Activated effector memory CD4-positive, alpha-beta T cell treated with Interleukin-2 at 50 U/mL for 16 hours (primary cell): ENCODE measurements at regions not wholly inside any gene's neighbourhood (a gene's known extent, or its start where the extent isn't known, plus 50 kb on each side); places are given as distances from the start of the nearest gene placed in this dataset.

Experiments used
- DNase-seq: peaks from one replicate; pipeline ENCODE4 v3.0.0-alpha.2; 2020

DNA sequence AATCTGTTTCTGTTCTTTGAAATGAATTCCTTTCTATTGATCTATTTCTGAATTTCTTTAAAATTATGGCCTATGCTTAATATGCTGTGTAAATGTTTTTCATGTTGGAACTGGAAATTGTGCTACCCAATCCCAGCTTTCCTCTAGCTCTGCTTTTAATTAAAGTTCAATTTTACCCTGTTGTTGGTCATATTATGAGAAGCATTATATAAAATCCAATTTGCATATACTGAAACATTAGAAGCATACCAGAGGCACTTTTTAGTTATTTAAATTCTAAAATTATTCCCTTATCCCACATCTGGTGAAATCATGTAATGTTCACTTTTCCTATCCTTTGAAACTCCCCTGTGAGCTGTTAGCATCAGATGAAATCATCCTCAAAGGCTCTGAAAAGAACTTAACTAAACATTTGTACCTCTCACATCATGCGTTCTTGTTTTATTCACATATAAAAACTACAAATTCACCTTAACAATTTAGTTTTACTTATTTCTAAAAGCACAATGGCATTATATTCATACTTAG is 160.6 kb upstream of the COL21A1 start:
- DNase-seq, result no peak

DNA sequence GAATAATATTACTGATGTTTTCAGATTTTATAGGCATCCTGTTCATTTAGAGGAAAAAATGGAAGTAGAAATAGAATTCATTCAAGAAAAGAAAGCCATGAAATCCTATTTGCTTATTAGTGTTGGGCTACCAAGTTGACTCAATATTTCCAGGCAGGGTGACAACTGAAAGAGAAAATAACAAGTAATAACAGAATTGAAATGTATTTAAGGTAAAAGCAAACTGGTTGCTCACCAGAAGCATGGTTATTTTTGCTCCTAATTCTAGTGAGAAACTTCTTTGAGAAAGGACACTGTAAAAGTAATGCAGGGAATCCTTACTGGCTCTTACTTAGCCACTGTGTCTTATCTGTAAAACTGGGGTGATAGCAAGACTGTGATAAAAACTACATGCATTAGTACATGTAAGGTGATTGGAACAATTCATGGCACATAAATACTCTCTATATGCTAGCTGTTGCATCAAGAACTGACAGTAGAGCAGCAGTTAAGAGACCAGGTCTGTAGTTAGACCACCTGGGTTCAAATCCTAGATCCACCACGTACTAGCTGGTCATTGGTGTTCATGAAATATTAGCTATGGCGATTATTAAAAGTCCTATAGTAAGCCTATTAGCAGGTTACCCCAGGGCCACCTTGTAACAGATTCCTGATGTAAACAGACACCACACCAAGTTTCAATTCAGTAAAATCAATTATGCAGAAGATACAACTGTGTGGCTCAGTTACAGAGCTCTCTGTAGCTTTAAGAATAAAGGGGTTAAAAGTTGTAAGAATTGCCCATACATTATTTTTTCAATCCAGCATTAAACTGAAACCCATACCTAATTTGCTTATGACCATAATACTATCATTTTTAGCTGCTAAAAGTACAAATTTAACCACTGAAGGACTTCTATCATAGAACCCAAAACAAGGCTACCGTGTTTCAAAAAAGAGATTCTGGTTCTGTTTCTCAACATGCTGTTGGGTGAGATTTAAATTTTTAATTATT is 159.2 kb upstream of the COL21A1 start:
- DNase-seq, result no peak

GRCh38 chr6:56404599-56404998 is 157.2 kb upstream of the COL21A1 start:
- DNase-seq, result no peak

- DNase-seq, result no peak
Measured at GRCh38 chr6:56403745-56404144, 156.4 kb upstream of the COL21A1 start.

- no peak for DNase-seq
Measured at GRCh38 chr6:56401477-56402070, 154.2 kb upstream of the COL21A1 start.

DNA sequence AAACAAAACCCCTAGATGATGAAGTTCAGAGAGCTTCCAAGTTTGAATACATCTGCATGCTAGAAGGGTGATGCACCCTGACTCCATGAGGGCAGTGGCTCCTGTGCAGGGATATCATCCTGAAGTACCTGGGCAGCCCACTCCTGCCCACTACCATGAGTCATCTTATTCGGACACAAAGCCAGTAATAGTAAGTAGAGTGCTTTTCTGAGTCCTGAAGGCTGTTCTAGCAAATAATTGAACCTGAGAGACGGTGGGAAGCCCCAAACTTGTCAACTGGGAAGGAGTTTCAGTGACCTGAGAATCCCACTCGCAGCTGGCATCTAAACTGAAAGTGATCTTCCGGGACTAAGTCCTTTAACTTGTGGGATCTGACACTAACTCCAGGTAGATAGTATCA is 152.9 kb upstream of the COL21A1 start:
- no peak for DNase-seq

DNA sequence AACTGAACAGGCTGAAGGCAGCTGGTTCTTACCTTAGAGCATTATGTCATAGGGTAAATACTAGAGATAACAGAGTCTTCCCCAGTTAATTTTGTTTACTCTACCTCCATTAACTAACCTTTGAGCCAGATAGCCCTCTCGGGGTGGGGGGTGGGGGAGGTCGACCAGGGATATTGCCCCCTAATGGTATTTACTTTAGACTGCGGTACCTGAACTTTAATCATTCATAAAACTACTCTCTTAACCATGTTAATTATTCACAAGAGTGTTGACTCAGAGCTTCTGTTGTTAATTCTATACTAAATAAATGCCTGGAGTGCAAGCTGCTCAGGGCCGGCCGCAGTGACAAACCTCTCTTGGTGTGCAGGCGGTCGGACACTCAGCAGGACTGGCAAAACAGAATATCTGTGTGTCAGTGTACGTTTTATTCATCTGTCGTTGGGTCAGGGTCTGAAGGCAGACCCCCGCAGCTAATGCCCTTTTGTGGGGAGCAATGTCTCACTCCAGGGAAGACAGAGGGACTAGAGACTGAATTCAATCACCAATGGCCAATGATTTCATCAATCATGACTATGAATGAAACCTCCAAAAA is 152.4 kb upstream of the COL21A1 start:
- no peak for DNase-seq

DNA sequence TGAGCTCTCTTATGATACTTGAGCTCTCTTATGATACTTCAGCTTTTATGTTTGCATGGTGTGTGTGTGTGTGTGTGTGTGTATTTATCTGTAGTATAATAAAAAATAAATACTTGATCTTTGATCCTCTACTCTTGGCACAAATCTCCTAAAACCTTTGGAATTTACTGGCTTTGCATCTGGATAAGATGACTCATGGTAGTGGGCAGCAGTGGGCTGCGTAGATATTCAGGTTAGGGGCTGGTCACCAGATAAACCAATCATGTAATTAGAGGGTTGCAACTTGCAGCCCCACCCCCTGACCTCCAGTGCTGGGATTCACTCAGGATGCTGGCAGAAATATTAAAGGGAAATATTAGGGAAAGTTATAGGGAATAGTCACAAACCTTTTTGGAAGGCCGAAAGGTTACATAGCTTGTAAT is 151.9 kb upstream of the COL21A1 start:
- DNase-seq, result no peak

DNA sequence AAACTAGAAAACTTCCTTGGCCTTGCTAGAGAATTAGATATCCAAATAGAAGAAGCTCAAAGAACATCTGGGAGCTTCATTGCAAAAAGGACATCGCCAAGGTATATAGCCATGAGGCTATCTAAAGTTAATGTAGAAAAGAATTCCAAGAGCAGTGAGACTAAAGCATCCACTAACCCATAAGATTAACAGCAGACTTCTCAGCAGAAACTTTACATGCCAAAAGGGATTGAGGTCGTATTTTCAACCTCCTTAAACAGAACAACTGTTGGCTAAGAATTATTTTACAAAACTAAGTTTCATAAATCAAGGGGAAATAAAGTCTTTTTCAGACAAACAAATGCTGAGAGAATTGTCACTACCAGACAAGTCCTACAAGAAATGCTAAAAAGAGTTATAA is 149.1 kb upstream of the COL21A1 start:
- no peak for DNase-seq

DNA sequence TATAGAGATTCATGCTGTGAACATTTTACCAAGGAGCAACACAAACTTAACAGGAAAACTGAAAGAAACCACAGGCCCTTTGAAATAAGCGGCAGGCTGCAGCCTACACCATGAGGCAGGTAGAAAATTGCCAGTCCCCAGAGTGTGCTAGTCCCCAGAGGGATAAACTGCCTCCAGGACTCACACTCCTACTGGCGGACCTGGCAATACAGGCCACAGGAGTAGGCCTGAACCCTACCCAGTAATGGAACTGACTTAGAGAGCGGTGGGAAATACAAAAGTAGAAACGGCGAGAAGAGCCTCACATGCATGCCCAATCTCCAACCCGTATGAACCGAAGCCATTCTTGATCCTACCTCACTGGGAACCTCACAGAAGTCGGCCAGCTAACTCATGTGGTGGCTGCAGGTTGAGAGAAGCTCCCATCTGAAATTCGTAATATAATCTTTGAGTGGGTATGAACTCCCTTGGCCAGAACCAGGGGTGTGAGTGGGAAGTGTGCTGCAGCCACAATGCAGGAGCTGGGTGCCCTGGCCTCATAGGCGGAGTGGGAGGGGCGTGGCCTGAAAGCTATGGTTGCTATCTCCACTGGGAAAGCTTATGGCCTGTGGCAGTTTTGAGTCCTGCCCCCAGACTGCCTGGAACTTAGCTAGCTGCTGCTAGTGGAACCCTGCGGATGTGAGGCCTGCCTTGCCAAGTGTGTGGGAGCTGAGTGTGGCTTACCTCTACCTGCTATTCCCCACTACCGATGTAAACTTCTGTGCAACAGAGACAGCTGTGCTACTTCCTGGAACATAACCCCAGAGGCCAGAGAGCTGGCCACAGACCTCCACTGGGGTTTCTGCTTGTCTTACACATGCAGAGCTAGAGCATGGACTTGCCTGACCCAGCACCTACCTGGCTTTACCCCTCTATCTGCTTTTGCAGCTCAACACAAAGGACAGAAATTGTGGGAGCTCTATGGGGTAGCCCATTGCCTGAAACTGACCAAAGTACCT is 146.5 kb upstream of the COL21A1 start:
- DNase-seq, result no peak

DNA sequence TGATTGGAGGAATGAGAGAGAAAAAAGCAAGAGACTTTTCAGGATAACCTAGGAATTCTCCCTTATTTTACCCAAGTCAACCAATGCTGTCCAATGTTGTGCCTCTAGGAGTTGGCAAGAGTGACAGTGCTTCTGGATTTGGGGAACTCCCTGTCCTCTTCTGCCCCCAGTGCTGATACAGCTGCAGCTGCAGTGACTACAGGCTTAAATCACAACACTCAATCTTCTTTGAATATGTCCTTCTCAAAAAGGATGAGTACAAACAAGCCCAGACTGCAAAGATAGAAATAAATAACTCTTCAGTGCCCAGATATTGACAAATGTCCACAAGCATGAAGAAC is 141.0 kb upstream of the COL21A1 start:
- no peak for DNase-seq

DNA sequence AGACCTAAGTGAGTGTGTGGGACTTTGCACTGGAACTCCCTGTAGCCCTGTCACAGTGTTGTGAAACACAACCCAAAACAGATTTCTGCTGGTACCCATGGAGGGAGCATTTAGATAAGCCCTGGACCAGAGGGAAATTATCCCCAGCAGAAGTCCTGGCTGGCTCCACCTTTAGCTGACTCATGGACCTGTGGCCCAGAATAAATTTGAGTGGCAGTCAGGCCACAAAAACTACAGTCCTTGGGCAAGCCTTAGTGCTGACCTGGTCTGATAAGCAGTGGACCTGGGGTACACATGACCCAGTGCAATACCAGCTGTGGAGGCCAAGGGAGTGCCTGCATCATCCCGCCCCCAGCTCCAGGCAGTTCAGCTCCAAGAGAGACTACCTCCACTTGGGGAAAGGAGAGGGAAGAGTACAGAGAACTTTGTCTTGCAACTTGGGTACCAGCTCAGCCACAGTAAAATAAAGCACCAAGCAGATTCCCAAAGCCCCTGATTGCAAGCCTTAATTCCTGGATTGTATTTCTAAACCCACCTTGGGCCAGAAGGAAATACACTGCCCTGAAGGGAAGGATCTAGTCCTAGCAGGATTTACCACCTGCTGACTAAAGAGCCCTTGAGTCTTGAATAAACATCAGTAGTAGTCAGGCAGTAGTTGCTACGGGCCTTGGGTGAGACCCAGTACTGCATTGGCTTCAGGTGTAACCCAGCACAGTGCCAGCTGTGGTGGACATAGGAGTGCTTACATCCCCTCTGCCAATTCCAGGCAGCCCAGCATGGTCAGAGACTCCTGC is 140.4 kb upstream of the COL21A1 start:
- no peak for DNase-seq

DNA sequence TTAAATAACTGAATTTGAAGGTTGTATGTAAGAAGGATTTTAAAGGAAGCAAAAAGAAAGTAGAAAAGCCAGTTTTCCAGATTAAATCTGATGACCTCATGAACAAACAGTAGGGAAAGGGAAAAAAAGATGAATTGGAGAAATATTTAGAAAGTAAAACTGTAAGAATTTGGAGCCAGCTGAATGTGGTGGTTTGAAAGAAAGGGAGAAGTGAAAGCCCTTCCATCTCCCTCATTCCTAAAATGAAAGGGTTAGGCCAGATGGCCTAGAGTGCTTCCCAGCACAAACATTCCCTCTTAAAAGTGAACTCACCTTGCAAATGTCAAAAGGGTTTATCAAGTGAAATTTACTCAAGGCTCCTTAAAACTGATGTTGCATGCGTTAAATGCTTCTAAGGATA is 139.3 kb upstream of the COL21A1 start:
- DNase-seq, result no peak

DNA sequence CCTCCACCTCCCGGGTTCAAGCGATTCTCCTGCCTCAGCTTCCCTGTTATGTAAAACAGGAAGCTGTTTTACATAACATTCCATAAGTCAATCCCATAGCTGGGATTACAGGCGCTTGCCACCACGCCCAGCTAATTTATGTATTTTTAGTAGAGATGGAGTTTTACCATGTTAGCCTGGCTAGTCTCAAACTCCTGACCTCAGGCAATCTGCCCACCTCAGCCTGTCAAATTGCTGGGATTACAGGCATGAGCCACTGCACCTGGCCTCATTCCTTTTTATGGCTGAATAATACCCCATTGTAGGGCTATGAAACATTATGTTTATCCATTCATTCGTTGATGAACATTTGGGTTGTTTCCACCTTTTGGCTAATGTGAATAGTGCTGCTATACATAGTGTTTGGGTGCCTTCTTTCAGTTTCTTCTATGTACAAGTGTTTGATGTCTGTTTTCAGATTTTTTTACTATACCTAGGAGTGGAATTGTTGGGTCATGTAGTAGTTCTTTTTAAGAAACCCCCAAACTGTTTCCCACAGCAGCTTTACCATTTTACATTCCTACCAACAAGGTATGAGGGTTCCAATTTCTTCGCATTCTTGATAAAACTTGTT is 138.7 kb upstream of the COL21A1 start:
- DNase-seq, result no peak

DNA sequence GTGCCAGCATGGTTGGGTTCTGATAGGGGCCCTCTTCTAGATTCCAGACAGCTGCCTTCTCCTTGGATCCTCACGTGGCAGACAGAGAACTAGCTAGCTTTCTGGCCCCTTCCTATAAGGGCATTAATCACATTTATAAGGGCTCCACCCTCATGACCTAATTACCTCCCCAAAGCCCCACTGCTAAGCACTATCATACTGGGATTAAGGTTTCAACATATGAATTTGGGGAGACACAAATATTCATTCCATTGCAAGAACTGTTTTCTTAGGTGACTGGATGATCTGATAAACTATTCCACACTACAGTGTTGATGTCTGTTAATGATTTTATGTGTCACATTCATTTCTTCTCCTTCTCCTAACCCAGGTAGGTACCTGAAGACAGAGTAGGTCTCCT is 135.8 kb upstream of the COL21A1 start:
- DNase-seq, result no peak

DNA sequence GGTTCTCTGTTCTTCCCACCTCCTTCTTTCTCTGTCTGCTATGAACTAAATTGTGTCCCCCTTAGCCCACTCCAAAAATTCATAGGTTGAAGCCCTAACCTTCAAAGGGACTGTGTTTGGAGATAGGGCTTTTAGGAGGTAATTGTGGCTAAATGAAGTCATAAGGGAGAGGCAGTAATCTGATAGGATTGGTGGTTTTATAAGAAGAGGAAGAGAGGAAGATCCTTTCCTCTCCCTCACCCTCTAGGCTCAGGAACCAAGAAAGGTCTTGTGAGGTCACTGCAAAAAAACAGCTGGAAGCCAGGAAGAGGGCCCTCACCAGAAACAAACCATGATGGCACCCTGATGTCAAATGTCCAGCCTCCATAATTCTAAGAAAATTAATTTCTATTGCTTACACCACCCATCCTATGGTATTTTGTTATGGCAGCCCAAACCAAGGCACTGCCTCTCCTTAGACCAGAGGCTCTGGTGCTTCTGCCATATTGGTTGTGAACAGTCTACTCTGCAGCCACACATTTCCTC is 135.1 kb upstream of the COL21A1 start:
- DNase-seq, result no peak

DNA sequence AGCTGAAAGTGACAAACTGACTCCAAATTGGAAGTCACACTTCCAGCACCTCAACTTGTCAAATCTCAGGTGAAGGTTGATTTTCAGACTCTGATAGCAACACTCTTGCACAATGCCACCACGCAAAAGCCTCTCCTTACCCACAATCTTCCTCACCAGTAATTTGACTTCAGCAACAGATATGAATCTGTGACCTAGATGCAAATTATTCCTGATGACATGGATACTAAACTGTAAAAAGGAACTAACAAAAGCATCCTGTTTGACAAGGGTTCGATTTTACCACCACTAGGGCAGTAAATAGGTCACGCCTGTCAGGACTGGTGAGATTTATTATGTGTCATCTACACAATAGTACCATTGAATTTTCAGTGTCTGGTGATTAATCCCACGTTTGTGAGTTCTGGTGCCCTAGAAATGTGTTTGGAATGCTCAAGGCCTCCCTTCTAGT is 134.4 kb upstream of the COL21A1 start:
- no peak for DNase-seq

- no peak for DNase-seq
Measured at GRCh38 chr6:56380476-56380875, 133.1 kb upstream of the COL21A1 start.

DNA sequence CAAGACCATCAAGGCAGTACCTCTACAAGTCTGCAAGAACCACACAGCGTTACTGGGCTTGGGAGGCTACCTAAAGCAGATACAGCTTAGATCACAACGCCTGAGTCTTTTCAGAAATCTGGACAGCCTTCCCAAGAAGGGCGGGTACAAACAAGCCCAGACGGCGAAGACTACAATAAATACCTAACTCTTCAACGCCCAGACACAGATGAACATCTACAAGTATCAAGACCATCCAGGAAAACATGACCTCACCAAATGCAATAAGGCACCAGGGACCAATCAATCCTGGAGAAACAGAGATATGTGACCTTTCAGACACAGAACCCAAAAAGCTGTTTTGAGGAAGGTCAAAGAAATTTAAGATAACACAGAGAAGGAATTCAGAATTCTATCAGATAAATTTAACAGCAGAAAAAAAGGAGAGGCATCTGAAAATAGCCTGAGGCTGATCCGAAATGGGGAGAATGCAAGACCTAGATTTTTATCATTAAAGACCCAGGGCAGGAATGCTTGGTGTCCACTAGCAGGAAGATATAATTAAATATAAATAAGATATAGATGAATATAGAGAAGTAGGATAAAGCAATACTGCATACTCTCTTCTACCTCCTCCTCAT is 131.7 kb upstream of the COL21A1 start:
- no peak for DNase-seq

GRCh38 chr6:56378507-56378906 is 131.1 kb upstream of the COL21A1 start:
- DNase-seq, result no peak
